Glutamatergic neuron (in vitro differentiated cells): ENCODE measurements at regions not wholly inside any gene's neighbourhood (a gene's known extent, or its start where the extent isn't known, plus 50 kb on each side); places are given as distances from the start of the nearest gene placed in this dataset.

Experiments
- DNase-seq: peaks from one replicate; pipeline ENCODE4 v3.0.0; 2022
- H3K27ac Mint-ChIP-seq: one replicate; pipeline ENCODE4 v1.8.0; 2020; ENCODE audit warnings: mild to moderate bottlenecking, mixed read lengths, inconsistent platforms; ENCODE audit not compliant: unreplicated experiment
- H3K27me3 Mint-ChIP-seq: one replicate; pipeline ENCODE4 v1.8.0; 2020; ENCODE audit warnings: mild to moderate bottlenecking, moderate library complexity, mixed read lengths, inconsistent platforms; ENCODE audit not compliant: unreplicated experiment
- H3K36me3 Mint-ChIP-seq: one replicate; pipeline ENCODE4 v1.8.0; 2020; ENCODE audit warnings: mild to moderate bottlenecking, mixed read lengths, inconsistent platforms; ENCODE audit not compliant: unreplicated experiment
- H3K4me1 Mint-ChIP-seq: one replicate; pipeline ENCODE4 v1.8.0; 2020; ENCODE audit warnings: mild to moderate bottlenecking, low read depth, mixed read lengths, inconsistent platforms; ENCODE audit not compliant: unreplicated experiment
- H3K4me3 Mint-ChIP-seq: one replicate; pipeline ENCODE4 v1.8.0; 2020; ENCODE audit warnings: mild to moderate bottlenecking, mixed read lengths, inconsistent platforms; ENCODE audit not compliant: unreplicated experiment
- H3K9me3 Mint-ChIP-seq: one replicate; pipeline ENCODE4 v1.8.0; 2020; ENCODE audit warnings: mild to moderate bottlenecking, moderate library complexity, mixed read lengths, inconsistent platforms; ENCODE audit not compliant: unreplicated experiment
- CTCF ChIP-seq: fragments of 200-600 bp; sonication (generic); IDR thresholded peaks from one replicate; pipeline ENCODE4 v1.5.0; 2021; ENCODE audit not compliant: partially characterized antibody, unreplicated experiment

GRCh38 chr5:34522599-34523386 is 133.3 kb upstream of the RAI14 start:
- Mint-ChIP-seq H3K4me3 (no peak overlapping the region), H3K9me3 (no peaks in the 10 kb centered on the region), H3K27ac (no peak overlapping the region), H3K36me3 (no peaks in the 10 kb centered on the region), H3K27me3 (no peaks in the 10 kb centered on the region), H3K4me1 (peaks cover 6% of the 10 kb centered on the region)
- peak; percentile 63 for DNase-seq
- peak; percentile 89 for TF ChIP-seq CTCF

- H3K36me3 Mint-ChIP-seq = no peaks in the 10 kb centered on the region
These were observed 132.8 kb upstream of the RAI14 start for GRCh38 chr5:34523387-34523726.

GRCh38 chr5:34524123-34524522 is 132.0 kb upstream of the RAI14 start:
- Mint-ChIP-seq H3K27me3 (no peaks in the 10 kb centered on the region), H3K4me1 (peaks cover 6% of the 10 kb centered on the region), H3K27ac (no peak overlapping the region), H3K9me3 (no peaks in the 10 kb centered on the region), H3K4me3 (no peak overlapping the region), H3K36me3 (no peaks in the 10 kb centered on the region)
- DNase-seq = no peak
- no peak for TF ChIP-seq CTCF

More at GRCh38 chr5:34523387-34523726, 132.8 kb upstream of the RAI14 start:
- DNase-seq = no peak
- H3K9me3 Mint-ChIP-seq = no peaks in the 10 kb centered on the region
- no peak for TF ChIP-seq CTCF
- H3K4me1 Mint-ChIP-seq = peaks cover 6% of the 10 kb centered on the region
- no peak overlapping the region for H3K4me3 Mint-ChIP-seq
- no peaks in the 10 kb centered on the region for H3K27me3 Mint-ChIP-seq
- H3K27ac Mint-ChIP-seq = no peak overlapping the region

- DNase-seq = no peak
- Mint-ChIP-seq H3K27ac (no peak overlapping the region), H3K9me3 (no peaks in the 10 kb centered on the region), H3K4me3 (no peak overlapping the region), H3K27me3 (no peaks in the 10 kb centered on the region), H3K36me3 (no peaks in the 10 kb centered on the region), H3K4me1 (peaks cover 6% of the 10 kb centered on the region)
- TF ChIP-seq CTCF = no peak
These were observed 130.4 kb upstream of the RAI14 start for GRCh38 chr5:34525761-34526160.

GRCh38 chr5:34526682-34527305 is 129.3 kb upstream of the RAI14 start:
- H3K27me3 Mint-ChIP-seq = no peaks in the 10 kb centered on the region
- DNase-seq = no peak
- H3K27ac Mint-ChIP-seq = no peak overlapping the region
- no peak for TF ChIP-seq CTCF
- no peaks in the 10 kb centered on the region for H3K36me3 Mint-ChIP-seq
- peaks cover 6% of the 10 kb centered on the region for H3K4me1 Mint-ChIP-seq
- H3K9me3 Mint-ChIP-seq = no peaks in the 10 kb centered on the region
- no peak overlapping the region for H3K4me3 Mint-ChIP-seq
